Stimulated activated CD8-positive, alpha-beta memory T cell treated with anti-CD3 and anti-CD28 coated beads, Interleukin-7, amount 100 ng/mL, for 4 hours (primary cell): ENCODE measurements at regions not wholly inside any gene's neighbourhood (a gene's known extent, or its start where the extent isn't known, plus 50 kb on each side); places are given as distances from the start of the nearest gene placed in this dataset.

ENCODE experiments used
- DNase-seq, 2 donors: peaks; one replicate each; pipeline ENCODE4 v3.0.0-alpha.2; 2020; ENCODE audit warnings: low read depth in 2 of 2

- no peak for DNase-seq
Measured at GRCh38 chr6:150711584-150712504, 112.2 kb downstream of the PLEKHG1 start.

GRCh38 chr6:150712505-150713252 lies 113.0 kb downstream of the PLEKHG1 start:
- no peak for DNase-seq

GRCh38 chr6:150713487-150713886 lies 113.8 kb downstream of the PLEKHG1 start:
- DNase-seq: no peak

- no peak for DNase-seq
Measured at GRCh38 chr6:150713931-150714330, 114.2 kb downstream of the PLEKHG1 start.

GRCh38 chr6:150715133-150715532 lies 115.4 kb downstream of the PLEKHG1 start:
- DNase-seq: no peak

- DNase-seq: no peak
Measured at GRCh38 chr6:150717419-150717818, 117.7 kb downstream of the PLEKHG1 start.

GRCh38 chr6:150719099-150719766 lies 119.5 kb downstream of the PLEKHG1 start:
- DNase-seq: no peak

GRCh38 chr6:150719831-150720230 lies 120.1 kb downstream of the PLEKHG1 start:
- DNase-seq: no peak

GRCh38 chr6:150720774-150721233 lies 121.1 kb downstream of the PLEKHG1 start:
- no peak for DNase-seq

GRCh38 chr6:150721418-150722266 lies 122.0 kb downstream of the PLEKHG1 start:
- DNase-seq: no peak

- no peak for DNase-seq
Measured at GRCh38 chr6:150722614-150723344, 123.1 kb downstream of the PLEKHG1 start.

GRCh38 chr6:150723345-150723658 lies 123.6 kb downstream of the PLEKHG1 start:
- no peak for DNase-seq

GRCh38 chr6:150723857-150724256 lies 124.2 kb downstream of the PLEKHG1 start:
- DNase-seq: no peak

- DNase-seq: no peak
Measured at GRCh38 chr6:150725795-150726194, 126.1 kb downstream of the PLEKHG1 start.

- no peak for DNase-seq
Measured at GRCh38 chr6:150729188-150729748, 129.6 kb downstream of the PLEKHG1 start.

GRCh38 chr6:150730801-150731457 lies 131.2 kb downstream of the PLEKHG1 start:
- no peak for DNase-seq

- no peak for DNase-seq
Measured at GRCh38 chr6:150732765-150733539, 132.6 kb upstream of the MTHFD1L start.

GRCh38 chr6:150733726-150734125 lies 131.8 kb upstream of the MTHFD1L start:
- no peak for DNase-seq

- DNase-seq: no peak
Measured at GRCh38 chr6:150734235-150734634, 131.3 kb upstream of the MTHFD1L start.
